Lower lobe of right lung (tissue), 2 donors: ENCODE measurements at regions not wholly inside any gene's neighbourhood (a gene's known extent, or its start where the extent isn't known, plus 50 kb on each side); places are given as distances from the start of the nearest gene placed in this dataset.
"Not testable (repeated sequence)": the region's sequence is repeated elsewhere in the genome, so short reads cannot be mapped to it uniquely, and the experiment has no call there.

ENCODE experiments used
- ATAC-seq, 2 donors: fragments of 200-7000 bp; cut with Tn5 transposase; one replicate each; pipeline ENCODE4 v1.9.1; 2020 to 2022; ENCODE audit warnings: mild to moderate bottlenecking in 2 of 2, moderate library complexity in 2 of 2
- DNase-seq: peaks from one replicate; pipeline ENCODE4 v3.0.0-alpha.2; 2020
- H3K27ac ChIP-seq: fragments of 200-600 bp; one replicate; pipeline ENCODE4 v1.8.0; 2022
- H3K27me3 ChIP-seq: fragments of 200-600 bp; one replicate; pipeline ENCODE4 v1.8.0; 2022; ENCODE audit warnings: low read depth
- H3K36me3 ChIP-seq: fragments of 200-600 bp; one replicate; pipeline ENCODE4 v1.8.0; 2022; ENCODE audit warnings: mild to moderate bottlenecking
- H3K4me1 ChIP-seq: fragments of 200-600 bp; one replicate; pipeline ENCODE4 v1.8.0; 2022
- H3K4me3 ChIP-seq: fragments of 200-600 bp; one replicate; pipeline ENCODE4 v1.8.0; 2022; ENCODE audit warnings: mild to moderate bottlenecking
- H3K9me3 ChIP-seq: fragments of 200-600 bp; one replicate; pipeline ENCODE4 v1.8.0; 2022
- CTCF ChIP-seq: fragments of 200-600 bp; IDR thresholded peaks from one replicate; pipeline ENCODE4 v1.8.0; 2022; ENCODE audit warnings: antibody characterized with exemption, mild to moderate bottlenecking
- intact Hi-C: fragments of 100-400 bp; cut with DNase I; formaldehyde crosslinking; loops from one replicate; pipeline ENCODE4 v1.11.0; 2022
- donor health status: DM: no; HTN: yes; CAD: no; lungs with severe emphysema.

- Histone ChIP-seq H3K9me3 (no peaks in the 10 kb centered on the region), H3K4me1 (no peaks in the 10 kb centered on the region), H3K27me3 (no peaks in the 10 kb centered on the region), H3K36me3 (no peaks in the 10 kb centered on the region), H3K27ac (no peak overlapping the region), H3K4me3 (no peak overlapping the region)
- ATAC-seq (no peak), DNase-seq (no peak)
- TF ChIP-seq CTCF = no peak
- intact Hi-C loops = no loop called here
Measured at GRCh38 chr7:84904561-84904960, 282.3 kb downstream of the SEMA3D start.

GRCh38 chr7:84901366-84901765, 285.5 kb downstream of the SEMA3D start:
- H3K27ac ChIP-seq = no peak overlapping the region
- no peaks in the 10 kb centered on the region for H3K9me3 ChIP-seq
- ATAC-seq (no peak), DNase-seq (no peak)
- H3K27me3 ChIP-seq = no peaks in the 10 kb centered on the region
- TF ChIP-seq CTCF = no peak
- intact Hi-C loops = no loop called here
- H3K4me3 ChIP-seq = no peak overlapping the region
- H3K4me1 ChIP-seq = no peaks in the 10 kb centered on the region
- no peaks in the 10 kb centered on the region for H3K36me3 ChIP-seq

- ATAC-seq (no peak), DNase-seq (no peak)
- Histone ChIP-seq H3K9me3 (no peaks in the 10 kb centered on the region), H3K4me1 (no peaks in the 10 kb centered on the region), H3K4me3 (no peak overlapping the region), H3K36me3 (no peaks in the 10 kb centered on the region), H3K27me3 (no peaks in the 10 kb centered on the region), H3K27ac (no peak overlapping the region)
- intact Hi-C loops = no loop called here
- no peak for TF ChIP-seq CTCF
Measured at GRCh38 chr7:84900215-84900614, 286.6 kb downstream of the SEMA3D start.

GRCh38 chr7:84895563-84895962, 291.3 kb downstream of the SEMA3D start:
- no peak for ATAC-seq

GRCh38 chr7:84883570-84883969, 303.3 kb downstream of the SEMA3D start:
- H3K27ac ChIP-seq, intact Hi-C loops, ATAC-seq, H3K27me3 ChIP-seq, H3K9me3 ChIP-seq, H3K4me3 ChIP-seq, DNase-seq, H3K4me1 ChIP-seq, H3K36me3 ChIP-seq: not testable (repeated sequence)

More at GRCh38 chr7:84895563-84895962, 291.3 kb downstream of the SEMA3D start:
- Histone ChIP-seq H3K9me3 (no peaks in the 10 kb centered on the region), H3K36me3 (no peaks in the 10 kb centered on the region), H3K4me3 (no peak overlapping the region), H3K27ac (no peak overlapping the region), H3K4me1 (no peaks in the 10 kb centered on the region), H3K27me3 (no peaks in the 10 kb centered on the region)
- TF ChIP-seq CTCF = no peak
- intact Hi-C loops = no loop called here
- no peak for DNase-seq

- H3K9me3 ChIP-seq, H3K36me3 ChIP-seq, H3K27me3 ChIP-seq, ATAC-seq, H3K4me3 ChIP-seq, H3K27ac ChIP-seq, DNase-seq, intact Hi-C loops, H3K4me1 ChIP-seq: not testable (repeated sequence)
Measured at GRCh38 chr7:84880326-84880997, 306.4 kb downstream of the SEMA3D start.
